Fibroblast of villous mesenchyme (primary cell): ENCODE measurements at regions not wholly inside any gene's neighbourhood (a gene's known extent, or its start where the extent isn't known, plus 50 kb on each side); places are given as distances from the start of the nearest gene placed in this dataset.

ENCODE experiments used
- DNase-seq: peaks from one replicate; pipeline ENCODE4 v3.0.0-alpha.2; 2010; ENCODE audit warnings: low read depth
- H3K4me3 ChIP-seq: 2 replicates; pipeline ENCODE4 v1.5.1; 2011; ENCODE audit warnings: low read depth, mild to moderate bottlenecking, low read length
- CTCF ChIP-seq: IDR thresholded peaks from 2 replicates; pipeline ENCODE4 v1.5.1; 2012; ENCODE audit warnings: low read depth, mild to moderate bottlenecking, low read length; ENCODE audit not compliant: insufficient read depth

DNA sequence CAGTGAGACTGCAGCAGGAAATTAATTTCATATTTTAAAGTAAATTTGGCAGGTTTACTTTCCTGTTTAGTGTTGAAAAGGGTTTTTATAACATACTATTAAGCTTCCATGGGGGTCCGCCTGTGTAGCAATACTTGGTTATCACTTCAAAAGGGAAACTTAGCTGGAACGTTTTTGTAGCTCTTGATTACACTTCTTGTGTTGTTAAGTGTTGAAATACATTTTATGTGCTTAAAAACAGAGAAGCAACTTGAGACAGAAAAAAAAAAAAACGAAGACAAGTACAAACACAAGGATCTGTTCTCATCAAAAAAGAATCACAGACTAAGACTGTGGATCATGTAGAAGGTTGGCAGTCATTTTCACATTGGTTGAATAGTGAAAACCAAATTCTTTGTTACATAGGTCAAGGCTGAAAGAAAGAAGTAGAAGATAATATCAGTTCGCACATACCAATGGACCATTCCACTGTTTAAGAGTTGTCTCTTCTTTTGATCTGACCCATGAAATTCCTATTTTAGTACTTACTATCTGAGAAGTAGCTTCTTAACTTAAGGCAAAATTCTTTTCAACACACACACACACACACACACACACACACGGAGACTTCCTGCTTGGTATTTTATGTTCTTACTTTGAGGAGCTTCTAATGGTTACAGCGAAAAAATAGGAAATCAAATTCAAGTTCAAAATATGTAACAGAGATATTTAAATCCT lies 113.9 kb upstream of the SLC35B3 start:
- no peak for TF ChIP-seq CTCF
- no peak overlapping the region for H3K4me3 ChIP-seq
- DNase-seq, result no peak

GRCh38 chr6:8546496-8546895 lies 111.2 kb upstream of the SLC35B3 start:
- no peak for TF ChIP-seq CTCF
- DNase-seq, result no peak
- H3K4me3 ChIP-seq, result no peak overlapping the region

DNA sequence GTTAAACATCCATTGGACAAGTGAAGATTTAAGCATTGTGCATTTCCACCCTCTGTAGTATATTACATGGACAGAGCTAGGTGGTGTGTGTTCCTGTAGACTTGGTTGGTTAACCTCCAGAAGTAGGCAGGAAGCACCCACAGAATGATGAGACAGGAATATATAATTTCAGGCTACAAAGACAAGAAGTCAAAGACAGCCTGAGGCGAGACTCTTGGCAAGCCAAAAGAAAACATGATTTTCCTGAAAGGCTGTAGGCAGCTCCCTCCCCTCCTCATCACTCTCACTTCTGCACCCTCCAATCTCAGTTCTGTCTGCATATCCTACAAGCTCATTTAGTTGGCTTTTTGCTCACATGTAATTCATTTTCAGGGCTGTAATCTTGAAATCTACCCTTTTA lies 110.0 kb upstream of the SLC35B3 start:
- DNase-seq, result no peak
- TF ChIP-seq CTCF, result no peak
- no peak overlapping the region for H3K4me3 ChIP-seq

GRCh38 chr6:8543714-8544113 lies 108.4 kb upstream of the SLC35B3 start:
- TF ChIP-seq CTCF, result no peak
- H3K4me3 ChIP-seq, result no peak overlapping the region
- DNase-seq, result no peak

DNA sequence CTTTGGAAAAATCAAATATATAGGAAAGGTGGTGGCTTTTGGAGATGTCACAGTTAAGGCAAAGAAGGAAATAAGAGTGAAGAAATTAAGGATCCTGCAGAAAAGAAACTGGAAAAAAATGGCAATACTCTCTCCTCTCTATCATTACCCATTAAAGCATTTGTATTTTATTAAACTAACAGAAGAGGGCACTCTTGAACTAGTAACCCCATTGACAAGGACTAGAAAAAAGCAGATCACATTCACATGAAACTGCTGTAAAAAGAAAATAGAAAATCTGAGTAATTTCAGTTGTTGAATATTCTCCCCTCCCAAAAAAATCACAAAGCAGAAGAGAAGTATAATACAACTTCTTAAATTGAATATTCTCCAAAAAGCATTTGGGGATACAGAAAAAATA lies 104.1 kb upstream of the SLC35B3 start:
- DNase-seq, result no peak
- TF ChIP-seq CTCF, result no peak
- no peak overlapping the region for H3K4me3 ChIP-seq

DNA sequence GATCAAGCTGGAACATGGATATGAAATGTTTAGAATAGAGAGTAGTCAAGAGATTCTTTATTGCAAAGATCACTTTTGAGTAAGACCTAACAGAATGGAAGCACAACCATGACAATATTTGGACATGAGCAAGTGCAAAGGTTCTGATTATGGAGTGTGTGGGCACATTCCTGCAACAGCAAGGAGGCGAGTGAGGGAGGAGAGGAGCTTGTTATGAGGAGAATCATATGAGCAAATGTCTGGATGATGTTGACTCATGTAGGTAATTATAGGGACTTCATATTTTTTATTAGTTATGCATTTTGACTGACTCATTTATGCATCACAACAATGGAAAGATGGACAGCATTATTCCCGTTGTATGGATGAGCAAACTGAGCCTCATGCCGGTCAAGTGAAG lies 100.8 kb upstream of the SLC35B3 start:
- H3K4me3 ChIP-seq, result no peak overlapping the region
- DNase-seq, result no peak
- TF ChIP-seq CTCF, result no peak

DNA sequence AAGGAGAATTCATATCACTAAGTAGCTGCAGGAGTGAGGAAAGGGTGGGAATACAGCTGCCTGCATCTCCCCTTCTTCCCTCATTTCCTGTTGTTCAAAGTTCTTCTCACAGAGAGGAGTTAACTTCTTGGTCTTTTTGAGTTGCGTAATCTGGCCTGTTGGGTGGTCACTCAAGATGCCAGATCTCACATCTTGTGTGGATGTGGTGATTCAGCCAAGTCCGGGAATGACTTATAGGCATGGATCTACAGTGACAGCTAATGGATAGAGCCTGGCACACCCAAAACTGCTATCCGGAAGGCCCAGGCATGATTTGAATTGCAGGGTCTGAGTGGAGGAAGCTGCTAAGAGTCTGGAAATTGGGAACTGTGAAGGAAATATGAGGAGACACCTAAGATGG lies 100.2 kb upstream of the SLC35B3 start:
- DNase-seq, result no peak
- H3K4me3 ChIP-seq, result no peak overlapping the region
- no peak for TF ChIP-seq CTCF
